ENCODE measurements at regions not wholly inside any gene's neighbourhood (a gene's known extent, or its start where the extent isn't known, plus 50 kb on each side); places are given as distances from the start of the nearest gene placed in this dataset.

DNA sequence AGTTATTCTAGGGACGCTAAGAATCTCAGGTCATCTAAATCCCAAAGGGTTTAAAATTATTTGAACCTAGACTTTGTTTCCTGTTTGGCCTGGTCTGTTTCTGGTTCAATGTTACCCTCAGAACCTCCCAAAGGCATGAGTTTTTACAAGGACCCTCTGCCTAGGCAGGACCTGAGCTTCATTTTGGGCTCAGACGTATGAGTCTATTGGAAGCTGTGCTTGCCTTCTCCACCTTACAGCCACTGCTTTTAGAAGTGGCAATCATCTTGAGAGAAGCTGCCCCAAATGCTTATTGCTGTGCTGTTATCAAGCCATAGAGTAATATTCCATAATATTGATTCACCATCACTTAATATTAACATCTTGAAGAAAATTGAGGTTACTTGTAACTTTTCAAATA, 510.4 kb downstream of the TLE4 start:
- no peak for DNase-seq (ENCODE audit: low spot score)
- intact Hi-C loops (cut with DNase I) = no loop called here

DNA sequence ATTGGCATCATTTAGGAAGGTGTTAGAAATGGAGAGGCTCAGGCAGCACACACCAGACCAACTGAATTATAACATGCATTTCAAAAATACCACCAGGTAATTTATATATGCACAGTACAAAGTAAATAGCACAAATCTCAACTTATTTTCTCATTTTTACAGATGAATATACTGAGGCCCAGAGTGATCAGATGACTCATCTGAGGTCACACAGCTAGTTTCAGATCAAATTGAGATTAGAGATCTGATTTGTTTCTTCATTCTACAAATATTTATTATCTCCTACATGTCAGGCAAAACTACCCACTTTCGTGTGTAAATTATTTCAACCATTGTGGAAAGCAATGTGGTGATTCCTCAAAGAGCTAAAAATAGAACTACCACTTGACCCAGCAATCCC, 507.1 kb downstream of the TLE4 start:
- intact Hi-C loops (cut with DNase I) = no loop called here
- no peak for DNase-seq (ENCODE audit: low spot score)

- intact Hi-C loops (cut with DNase I) = no loop called here
Measured at GRCh38 chr9:80077059-80077458, 505.3 kb downstream of the TLE4 start.

DNA sequence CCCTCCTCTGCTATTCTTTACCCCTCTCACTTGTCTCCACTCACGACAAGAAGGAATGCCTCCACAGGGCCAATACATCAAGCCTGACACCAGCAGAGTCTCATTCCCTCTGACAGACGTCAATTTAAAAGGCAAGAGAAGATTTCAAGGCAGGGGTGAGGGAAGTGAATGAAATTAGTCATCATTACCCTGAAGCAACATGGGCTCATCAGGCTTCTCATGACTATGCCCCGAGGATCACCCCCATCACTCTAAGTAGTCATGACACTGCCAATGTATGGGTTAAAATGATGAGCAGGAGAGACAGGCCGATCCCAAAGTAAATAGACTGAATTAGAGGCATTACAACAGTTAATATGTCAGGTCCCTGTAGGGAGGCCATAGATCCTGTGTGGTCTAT, 504.4 kb downstream of the TLE4 start:
- intact Hi-C loops (cut with DNase I) = no loop called here
- DNase-seq (ENCODE audit: low spot score) = no peak

More at GRCh38 chr9:80077059-80077458, 505.3 kb downstream of the TLE4 start:
- DNase-seq (ENCODE audit: low spot score) = no peak

DNA sequence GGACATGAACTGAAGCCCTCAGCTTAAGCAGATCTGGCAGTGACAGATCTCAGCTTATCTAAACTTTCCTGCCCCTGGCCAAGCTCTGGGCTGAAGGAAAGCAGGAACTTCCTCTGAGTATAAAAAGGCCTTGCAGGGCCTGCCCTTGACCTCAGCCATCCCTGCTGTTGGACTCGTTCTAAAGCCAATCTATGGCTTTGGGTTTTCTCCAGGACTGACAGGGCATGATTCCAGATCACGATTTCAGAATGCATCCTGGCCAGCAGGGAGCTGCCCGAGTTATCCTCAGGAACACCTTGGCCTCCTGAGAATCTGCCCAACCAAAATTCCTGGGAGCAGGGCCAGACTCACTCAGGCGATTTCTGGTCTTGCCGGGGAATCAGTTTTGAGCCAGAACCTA, 502.7 kb downstream of the TLE4 start:
- intact Hi-C loops (cut with DNase I) = no loop called here
- DNase-seq (ENCODE audit: low spot score) = no peak

DNA sequence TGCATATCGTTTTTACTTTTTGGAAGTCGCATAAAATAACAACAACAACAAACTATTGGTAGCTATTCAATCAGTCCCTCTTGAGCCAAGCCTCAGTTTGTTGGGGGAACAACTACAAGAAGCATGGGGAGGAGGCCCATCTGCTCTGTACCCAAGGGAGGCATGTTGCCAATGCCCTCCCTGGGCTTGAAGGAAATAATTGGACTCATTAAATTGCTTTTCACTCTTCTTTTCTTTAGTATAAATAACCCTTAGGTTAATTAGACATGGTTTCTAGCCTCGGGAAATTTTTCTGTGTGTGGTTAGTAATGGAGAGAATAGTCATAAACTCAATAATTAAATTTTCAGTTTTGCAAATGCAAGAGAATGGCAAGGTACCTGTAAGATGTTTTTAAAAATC, 500.7 kb downstream of the TLE4 start:
- no peak for DNase-seq (ENCODE audit: low spot score)
- intact Hi-C loops (cut with DNase I) = no loop called here

- no peak for DNase-seq (ENCODE audit: low spot score)
- intact Hi-C loops (cut with DNase I) = no loop called here
Measured at GRCh38 chr9:80070071-80070742, 498.4 kb downstream of the TLE4 start.

GRCh38 chr9:80066931-80067330, 495.2 kb downstream of the TLE4 start:
- no peak for DNase-seq (ENCODE audit: low spot score)
- intact Hi-C loops (cut with DNase I) = no loop called here

GRCh38 chr9:80062567-80062966, 490.8 kb downstream of the TLE4 start:
- no peak for DNase-seq (ENCODE audit: low spot score)
- intact Hi-C loops (cut with DNase I) = no loop called here

DNA sequence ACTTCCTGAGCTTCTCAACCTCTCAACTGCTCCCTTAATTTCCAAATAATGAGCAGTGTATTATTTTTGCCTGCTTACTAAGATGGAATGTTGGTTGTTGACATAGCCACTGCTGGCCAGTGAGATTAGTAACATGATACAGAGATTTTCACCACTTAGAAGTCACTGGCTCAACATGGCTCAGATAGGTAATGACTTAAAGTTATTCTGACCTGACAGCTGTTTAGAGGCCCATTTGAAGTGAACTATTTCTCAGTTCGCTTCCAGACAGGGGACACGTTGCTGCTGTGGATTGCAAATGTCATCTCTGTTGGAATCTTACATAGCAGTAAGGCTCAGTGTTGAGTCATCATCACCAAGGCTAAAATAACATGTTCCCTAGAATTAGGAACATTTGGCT, 490.2 kb downstream of the TLE4 start:
- intact Hi-C loops (cut with DNase I) = no loop called here
- DNase-seq (ENCODE audit: low spot score) = no peak

DNA sequence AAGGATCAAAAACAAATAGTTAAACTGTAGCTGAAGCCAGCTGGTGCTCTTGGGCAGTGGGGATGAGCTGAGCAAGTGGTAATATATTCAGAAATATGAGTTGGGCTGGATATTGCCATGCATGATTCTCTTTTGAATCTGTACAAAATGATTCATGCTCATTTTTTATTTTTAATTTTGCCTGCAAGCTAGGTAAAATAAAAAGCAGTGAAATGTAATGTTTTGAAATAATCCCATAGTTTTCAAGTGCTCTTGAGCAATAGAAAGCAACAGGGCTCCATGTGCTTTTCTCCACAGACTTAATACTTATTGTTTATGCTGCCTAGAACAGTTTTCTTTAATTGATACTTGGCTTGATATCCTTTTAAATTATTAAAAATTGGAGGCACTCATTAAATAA, 489.3 kb downstream of the TLE4 start:
- no peak for DNase-seq (ENCODE audit: low spot score)
- intact Hi-C loops (cut with DNase I) = no loop called here

DNA sequence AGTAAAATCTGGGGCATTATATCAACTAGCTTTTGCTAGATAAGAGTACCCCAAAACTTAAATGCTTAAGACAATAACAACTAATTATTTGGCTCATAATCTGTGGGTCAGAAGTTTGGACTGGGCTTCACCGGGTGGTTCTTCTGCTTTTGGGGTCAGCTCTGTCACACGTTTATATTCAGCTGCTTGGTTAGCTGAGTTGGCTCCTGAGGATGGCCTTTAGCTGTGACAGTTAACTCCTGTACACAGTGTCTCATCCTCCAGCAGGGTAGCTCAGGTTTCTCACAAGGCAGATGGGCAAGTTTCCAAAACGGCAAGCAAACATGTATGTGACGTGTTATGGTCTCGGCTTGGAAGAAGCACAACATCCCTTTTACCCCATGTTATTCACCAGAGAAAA, 488.2 kb downstream of the TLE4 start:
- intact Hi-C loops (cut with DNase I) = no loop called here
- DNase-seq (ENCODE audit: low spot score) = no peak

- intact Hi-C loops (cut with DNase I) = no loop called here
- no peak for DNase-seq (ENCODE audit: low spot score)
Measured at GRCh38 chr9:80059191-80059590, 487.4 kb downstream of the TLE4 start.

DNA sequence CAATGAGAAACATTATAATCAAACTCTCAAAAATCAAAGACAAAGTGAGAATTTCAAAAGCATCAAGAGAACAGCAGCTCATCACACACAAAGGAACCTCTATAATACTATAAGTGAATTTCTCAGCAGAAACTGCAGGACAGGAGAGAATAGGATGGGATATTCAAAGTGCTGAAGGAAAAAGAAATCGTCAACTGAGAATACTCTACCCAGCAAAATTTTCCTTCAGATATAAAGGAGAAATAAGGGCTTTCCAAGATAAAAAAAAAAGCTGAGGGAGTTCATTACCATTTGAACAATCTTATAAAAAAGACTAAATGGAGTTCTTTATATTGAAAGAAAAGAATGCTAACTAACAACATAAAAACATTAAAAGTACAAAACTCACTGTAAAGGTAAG, 481.1 kb downstream of the TLE4 start:
- no peak for DNase-seq (ENCODE audit: low spot score)
- intact Hi-C loops (cut with DNase I) = no loop called here

DNA sequence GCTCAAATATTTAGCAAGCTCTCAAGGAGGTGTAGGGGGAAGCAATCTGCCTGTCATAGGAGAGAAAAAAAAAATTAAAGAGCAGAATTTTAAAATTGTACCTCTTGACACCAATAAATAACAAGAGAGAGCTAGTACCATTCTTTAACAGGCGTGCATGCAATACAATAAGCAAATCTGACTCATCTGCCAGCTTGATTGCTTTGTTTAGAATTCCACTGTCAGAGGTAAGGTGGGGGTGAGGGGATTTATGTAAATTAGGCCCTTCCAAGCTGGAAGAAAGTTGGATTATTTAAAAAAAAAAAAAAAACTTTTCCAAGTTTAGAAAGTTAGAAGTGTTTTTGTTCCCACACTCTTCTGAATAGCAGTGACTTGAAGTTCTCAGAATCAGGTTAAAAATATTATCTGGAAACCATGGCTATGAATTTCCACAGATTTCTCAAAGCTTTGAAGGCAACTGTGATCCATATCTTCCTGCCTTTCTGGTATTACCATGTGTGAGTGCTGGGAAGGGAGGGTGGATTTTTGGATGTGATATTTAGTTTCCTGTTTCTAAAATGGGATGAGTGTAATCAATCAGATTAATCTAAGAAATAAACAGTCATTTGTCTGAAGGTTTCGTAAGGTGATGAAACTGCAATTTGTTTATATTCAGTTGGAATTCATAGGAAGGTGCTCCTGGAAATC, 477.5 kb downstream of the TLE4 start:
- DNase-seq (ENCODE audit: low spot score) = no peak
- intact Hi-C loops (cut with DNase I) = no loop called here

DNA sequence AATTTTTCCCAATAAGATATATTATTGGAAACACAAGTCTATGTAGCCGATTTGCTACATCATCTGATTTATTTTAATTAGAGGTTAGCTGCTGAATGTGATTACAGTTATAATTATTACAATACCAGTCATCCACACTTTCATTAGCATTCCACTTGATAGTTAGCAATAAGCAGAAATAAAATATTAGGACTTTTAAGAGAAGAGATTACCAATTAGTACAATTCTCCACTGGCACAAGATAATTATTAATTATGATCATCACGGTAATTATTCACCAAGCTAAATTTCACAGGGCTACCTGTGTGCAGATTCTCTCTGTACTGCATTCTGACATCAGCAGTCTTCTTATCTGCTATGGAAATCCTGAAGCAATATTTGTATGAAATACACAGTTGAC, 474.7 kb downstream of the TLE4 start:
- no peak for DNase-seq (ENCODE audit: low spot score)
- intact Hi-C loops (cut with DNase I) = no loop called here

DNA sequence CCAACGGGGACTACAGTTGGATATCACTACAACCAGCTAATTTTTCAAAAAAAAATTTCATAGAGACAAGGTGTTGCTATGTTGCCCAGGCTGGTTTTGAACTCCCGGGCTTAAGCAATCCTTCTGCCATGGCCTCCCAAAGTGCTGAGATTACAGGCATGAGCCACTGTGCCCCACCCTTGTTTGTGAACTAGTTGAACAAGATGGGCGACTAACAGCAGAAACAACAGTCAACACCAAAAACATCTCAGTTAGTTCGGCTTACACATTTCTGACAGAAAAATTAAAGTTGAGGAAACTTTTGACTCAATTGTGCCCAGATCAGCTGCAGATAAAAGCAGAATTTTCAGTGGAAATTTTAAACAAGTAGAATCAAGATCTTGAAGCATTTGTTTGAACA, 470.1 kb downstream of the TLE4 start:
- no peak for DNase-seq (ENCODE audit: low spot score)
- intact Hi-C loops (cut with DNase I) = no loop called here

DNA sequence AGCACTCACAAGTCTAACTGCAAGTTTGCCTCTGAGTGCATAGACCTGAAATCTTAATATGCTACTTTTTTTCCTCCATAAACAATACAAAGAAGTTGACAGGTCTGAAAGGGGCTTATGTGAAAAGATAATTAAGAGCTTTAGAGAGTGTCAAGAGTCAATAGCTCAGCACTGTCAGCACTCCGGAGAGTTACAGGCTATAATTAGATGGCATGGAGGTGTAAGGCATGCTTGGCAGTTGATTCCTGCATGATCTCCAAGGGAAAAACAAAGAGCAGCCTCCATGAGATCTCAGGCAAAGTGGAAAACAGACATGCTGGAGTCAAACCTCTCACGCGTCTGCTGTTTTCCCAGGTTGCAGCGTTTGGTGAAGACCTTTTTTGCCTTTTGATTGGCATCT, 468.7 kb downstream of the TLE4 start:
- intact Hi-C loops (cut with DNase I) = no loop called here
- no peak for DNase-seq (ENCODE audit: low spot score)

DNA sequence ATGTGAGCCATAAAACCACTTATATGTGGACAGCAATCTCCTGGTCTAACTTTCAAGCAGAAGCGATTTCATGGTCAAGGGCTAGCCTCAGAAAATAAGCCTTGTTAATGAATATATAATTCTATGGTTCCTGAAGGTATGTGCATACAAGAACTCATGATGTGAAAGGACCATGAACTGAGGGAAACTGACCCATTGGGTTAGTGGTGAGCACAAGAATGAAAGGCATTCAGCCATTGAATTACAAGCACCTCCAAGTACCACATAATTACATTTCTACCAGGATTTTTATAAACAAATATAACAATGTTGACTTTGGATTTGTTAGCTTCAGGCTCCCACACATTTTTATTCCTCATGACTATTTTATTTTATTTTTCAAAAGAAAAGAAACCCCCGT, 459.0 kb downstream of the TLE4 start:
- DNase-seq (ENCODE audit: low spot score) = no peak
- intact Hi-C loops (cut with DNase I) = no loop called here

DNA sequence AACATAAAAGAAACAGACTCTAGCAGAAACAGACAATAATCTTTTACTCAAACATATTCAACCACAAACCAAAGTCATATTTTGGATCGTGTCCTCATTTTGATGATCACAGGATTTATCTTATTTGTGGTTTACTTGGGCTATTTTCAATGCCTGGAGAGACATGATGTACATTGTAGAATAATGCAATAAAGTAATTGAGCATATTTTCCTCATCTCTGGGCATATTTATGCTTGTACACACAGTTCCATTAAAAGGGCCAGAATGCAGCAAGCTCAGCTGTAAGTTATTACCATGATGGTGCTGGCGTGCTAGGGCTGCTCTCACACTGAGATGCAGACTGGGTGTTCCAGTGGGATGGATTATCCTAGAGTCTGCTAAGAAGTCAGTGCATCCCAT, 456.7 kb downstream of the TLE4 start:
- intact Hi-C loops (cut with DNase I) = no loop called here
- DNase-seq (ENCODE audit: low spot score) = no peak

DNA sequence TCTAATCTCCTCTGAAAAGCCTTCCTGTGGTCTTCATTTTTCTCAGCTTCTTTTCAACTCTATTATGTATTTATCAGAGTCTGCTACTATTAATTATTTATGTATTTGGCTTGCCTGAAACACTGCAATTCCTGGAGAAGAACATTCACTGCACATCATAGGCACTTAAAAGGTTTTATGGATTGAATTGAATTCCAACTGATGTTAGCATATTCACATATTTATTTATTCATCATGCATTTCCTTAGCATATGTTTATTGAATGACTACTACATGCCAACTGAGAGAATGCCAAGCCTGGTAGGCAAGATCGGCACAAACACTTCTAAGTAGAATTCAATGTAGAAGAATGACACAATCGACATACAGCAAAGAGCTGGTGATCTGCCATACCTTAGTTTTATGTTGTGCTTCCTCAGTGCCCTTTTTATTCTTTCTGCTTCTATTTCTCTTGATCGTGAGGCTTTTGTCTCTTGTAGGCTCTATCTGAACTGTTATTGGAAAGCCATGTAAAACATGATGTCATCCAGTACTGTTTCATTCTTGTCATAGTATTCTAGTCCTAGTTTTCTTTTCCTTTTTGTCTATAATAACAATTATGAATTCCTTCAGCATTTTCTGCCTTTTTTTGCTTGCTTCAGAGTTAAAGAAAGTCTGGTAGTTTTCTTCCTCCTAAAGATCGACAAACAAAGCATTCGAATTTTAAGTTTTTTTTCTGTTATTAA, 454.2 kb downstream of the TLE4 start:
- no peak for DNase-seq (ENCODE audit: low spot score)
- intact Hi-C loops (cut with DNase I) = no loop called here

All from cardiac septum (tissue), 1 donor.